ENCODE measurements at regions not wholly inside any gene's neighbourhood (a gene's known extent, or its start where the extent isn't known, plus 50 kb on each side); places are given as distances from the start of the nearest gene placed in this dataset.

DNA sequence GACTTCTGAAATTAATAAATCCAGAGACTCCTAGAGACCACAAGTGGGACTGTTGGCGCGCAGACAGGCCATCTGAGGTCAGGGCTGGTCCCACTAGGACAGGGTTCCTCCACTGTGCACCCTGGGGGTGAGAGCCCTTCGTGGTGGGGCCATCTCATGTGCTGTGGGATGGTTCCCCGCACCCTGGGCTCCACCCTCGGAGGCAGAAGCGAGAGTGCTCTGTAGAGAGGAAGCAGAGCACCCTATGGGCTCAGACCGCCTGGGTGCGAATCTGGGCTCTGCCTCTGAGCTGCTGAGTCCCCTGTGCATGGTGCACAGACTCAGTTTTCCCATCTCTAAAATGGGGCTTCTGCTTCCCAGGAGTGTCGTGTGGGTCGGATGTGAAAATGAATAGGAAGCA, 227.3 kb downstream of the NPHP4 start:
- TF ChIP-seq CREB1 (CRISPR knock-in tag; IDR thresholded peaks at IDR 0.05; ENCODE audit: low read depth) = no peak
- TF ChIP-seq, protein P1, sequence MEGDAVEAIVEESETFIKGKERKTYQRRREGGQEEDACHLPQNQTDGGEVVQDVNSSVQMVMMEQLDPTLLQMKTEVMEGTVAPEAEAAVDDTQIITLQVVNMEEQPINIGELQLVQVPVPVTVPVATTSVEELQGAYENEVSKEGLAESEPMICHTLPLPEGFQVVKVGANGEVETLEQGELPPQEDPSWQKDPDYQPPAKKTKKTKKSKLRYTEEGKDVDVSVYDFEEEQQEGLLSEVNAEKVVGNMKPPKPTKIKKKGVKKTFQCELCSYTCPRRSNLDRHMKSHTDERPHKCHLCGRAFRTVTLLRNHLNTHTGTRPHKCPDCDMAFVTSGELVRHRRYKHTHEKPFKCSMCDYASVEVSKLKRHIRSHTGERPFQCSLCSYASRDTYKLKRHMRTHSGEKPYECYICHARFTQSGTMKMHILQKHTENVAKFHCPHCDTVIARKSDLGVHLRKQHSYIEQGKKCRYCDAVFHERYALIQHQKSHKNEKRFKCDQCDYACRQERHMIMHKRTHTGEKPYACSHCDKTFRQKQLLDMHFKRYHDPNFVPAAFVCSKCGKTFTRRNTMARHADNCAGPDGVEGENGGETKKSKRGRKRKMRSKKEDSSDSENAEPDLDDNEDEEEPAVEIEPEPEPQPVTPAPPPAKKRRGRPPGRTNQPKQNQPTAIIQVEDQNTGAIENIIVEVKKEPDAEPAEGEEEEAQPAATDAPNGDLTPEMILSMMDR (conservative IDR thresholded peaks at IDR 0.05; ENCODE audit: low read depth in 2 of 2) = no peak
